Peyer's patch (tissue), 4 donors: ENCODE measurements at regions not wholly inside any gene's neighbourhood (a gene's known extent, or its start where the extent isn't known, plus 50 kb on each side); places are given as distances from the start of the nearest gene placed in this dataset.

Experiments
- DNase-seq, 3 donors: peaks; one replicate each; pipeline ENCODE4 v3.0.0-alpha.2; 2017 to 2019
- H3K27ac ChIP-seq, 4 donors: fragments of 200-600 bp; sonication (generic); one replicate each; pipeline ENCODE4 v1.5.1; 2016 to 2019
- H3K27me3 ChIP-seq, 2 donors: fragments of 200-600 bp; sonication (generic); one replicate each; pipeline ENCODE4 v1.5.1; 2019
- H3K36me3 ChIP-seq, 3 donors: fragments of 200-600 bp; sonication (generic); one replicate each; pipeline ENCODE4 v1.5.1; 2016 to 2019
- H3K4me1 ChIP-seq, 4 donors: fragments of 200-600 bp; sonication (generic); one replicate each; pipeline ENCODE4 v1.5.1; 2016 to 2019
- H3K4me3 ChIP-seq, 4 donors: fragments of 200-600 bp; sonication (generic); 1 replicate in 3 of 4; 2 replicates in 1 of 4; pipeline ENCODE4 v1.5.1; 2016 to 2019; ENCODE audit warnings: mild to moderate bottlenecking in 1 of 4
- H3K9me3 ChIP-seq, 4 donors: fragments of 200-600 bp; sonication (generic); one replicate each; pipeline ENCODE4 v1.5.1; 2016 to 2019; ENCODE audit warnings: mild to moderate bottlenecking in 1 of 4
- POLR2A ChIP-seq, 2 donors: fragments of 450-650 bp; IDR thresholded peaks; one replicate each; pipeline ENCODE4 v1.5.1; 2017; ENCODE audit warnings: antibody characterized with exemption in 2 of 2, mild to moderate bottlenecking in 2 of 2, moderate library complexity in 2 of 2
- TF ChIP-seq, protein P1 (sequence below), 6 experiments: fragments of 450-650 bp in 4 of 6; fragments of 200-600 bp in 2 of 6; sonication (generic) in 1 of 6; IDR thresholded peaks; one replicate each; pipeline ENCODE4 v1.5.1; 2017 to 2019; ENCODE audit warnings: antibody characterized with exemption in 6 of 6, mild to moderate bottlenecking in 3 of 6, moderate library complexity in 1 of 6

GRCh38 chr2:158745067-158745865, 49.9 kb upstream of the DAPL1 start:
- TF ChIP-seq POLR2A (IDR thresholded peaks at IDR 0.05), result no peak
- TF ChIP-seq, protein P1, sequence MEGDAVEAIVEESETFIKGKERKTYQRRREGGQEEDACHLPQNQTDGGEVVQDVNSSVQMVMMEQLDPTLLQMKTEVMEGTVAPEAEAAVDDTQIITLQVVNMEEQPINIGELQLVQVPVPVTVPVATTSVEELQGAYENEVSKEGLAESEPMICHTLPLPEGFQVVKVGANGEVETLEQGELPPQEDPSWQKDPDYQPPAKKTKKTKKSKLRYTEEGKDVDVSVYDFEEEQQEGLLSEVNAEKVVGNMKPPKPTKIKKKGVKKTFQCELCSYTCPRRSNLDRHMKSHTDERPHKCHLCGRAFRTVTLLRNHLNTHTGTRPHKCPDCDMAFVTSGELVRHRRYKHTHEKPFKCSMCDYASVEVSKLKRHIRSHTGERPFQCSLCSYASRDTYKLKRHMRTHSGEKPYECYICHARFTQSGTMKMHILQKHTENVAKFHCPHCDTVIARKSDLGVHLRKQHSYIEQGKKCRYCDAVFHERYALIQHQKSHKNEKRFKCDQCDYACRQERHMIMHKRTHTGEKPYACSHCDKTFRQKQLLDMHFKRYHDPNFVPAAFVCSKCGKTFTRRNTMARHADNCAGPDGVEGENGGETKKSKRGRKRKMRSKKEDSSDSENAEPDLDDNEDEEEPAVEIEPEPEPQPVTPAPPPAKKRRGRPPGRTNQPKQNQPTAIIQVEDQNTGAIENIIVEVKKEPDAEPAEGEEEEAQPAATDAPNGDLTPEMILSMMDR (IDR thresholded peaks at IDR 0.05), result peak in 4 of 6 experiments; percentile 33 to 62 (median 56)
- H3K4me1 ChIP-seq, result no peaks in the 10 kb centered on the region
- no peaks in the 10 kb centered on the region for H3K36me3 ChIP-seq
- peak in 1 of 3 donors; percentile 61 for DNase-seq
- H3K27me3 ChIP-seq, result no peaks in the 10 kb centered on the region
- no peak overlapping the region for H3K27ac ChIP-seq
- H3K9me3 ChIP-seq, result no peaks in the 10 kb centered on the region
- H3K4me3 ChIP-seq, result no peak overlapping the region
